SK-N-SH treated with all-trans-retinoic acid at 6 μM for 48 hours (cell line): ENCODE measurements at regions not wholly inside any gene's neighbourhood (a gene's known extent, or its start where the extent isn't known, plus 50 kb on each side); places are given as distances from the start of the nearest gene placed in this dataset.

Experiments
- ATAC-seq: fragments of 200-7000 bp; cut with Tn5 transposase; 3 replicates; pipeline ENCODE4 v1.9.1; 2020; ENCODE audit warnings: mild to moderate bottlenecking, moderate library complexity
- ARNTL ChIP-seq: fragments of 450-650 bp; formaldehyde crosslinking; IDR thresholded peaks from 2 replicates; pipeline ENCODE4 v1.5.0; 2020; ENCODE audit warnings: low read depth, mild to moderate bottlenecking, moderate library complexity, borderline replicate concordance
- BACH2 ChIP-seq: fragments of 250-450 bp; sonication (Bioruptor Pico); IDR thresholded peaks from 2 replicates; pipeline ENCODE4 v1.9.0; 2021; ENCODE audit warnings: mild to moderate bottlenecking, borderline replicate concordance
- CSDC2 ChIP-seq: fragments of 250-450 bp; sonication (Bioruptor Pico); IDR thresholded peaks from 2 replicates; pipeline ENCODE4 v1.5.0; 2020; ENCODE audit warnings: mild to moderate bottlenecking, moderate library complexity
- ESRRG ChIP-seq: fragments of 250-450 bp; sonication (Bioruptor Pico); IDR thresholded peaks from 2 replicates; pipeline ENCODE4 v1.6.1; 2021; ENCODE audit warnings: mild to moderate bottlenecking
- GLIS3 ChIP-seq: fragments of 250-450 bp; sonication (Bioruptor Pico); IDR thresholded peaks from 2 replicates; pipeline ENCODE4 v1.5.0; 2020; ENCODE audit warnings: mild to moderate bottlenecking, moderate library complexity
- ISL1 ChIP-seq: fragments of 250-450 bp; sonication (Bioruptor Pico); IDR thresholded peaks from 2 replicates; pipeline ENCODE4 v2.1.2; 2022; ENCODE audit warnings: mild to moderate bottlenecking, moderate library complexity
- OSR1 ChIP-seq: fragments of 250-450 bp; sonication (Bioruptor Pico); IDR thresholded peaks from 2 replicates; pipeline ENCODE4 v1.8.0; 2022; ENCODE audit warnings: moderate library complexity, mild to moderate bottlenecking, inconsistent platforms
- PPARA ChIP-seq: fragments of 250-450 bp; sonication (Bioruptor Pico); IDR thresholded peaks from 2 replicates; pipeline ENCODE4 v1.5.0; 2020; ENCODE audit warnings: mild to moderate bottlenecking, borderline replicate concordance
- RARB ChIP-seq: fragments of 250-450 bp; sonication (Bioruptor Pico); IDR thresholded peaks from 2 replicates; pipeline ENCODE4 v1.8.0; 2021; ENCODE audit warnings: mild to moderate bottlenecking, moderate library complexity
- SNAI2 ChIP-seq: fragments of 250-450 bp; sonication (Bioruptor Pico); IDR thresholded peaks from 2 replicates; pipeline ENCODE4 v1.5.0; 2020; ENCODE audit warnings: mild to moderate bottlenecking, moderate library complexity
- TCF4 ChIP-seq: fragments of 250-450 bp; sonication (Bioruptor Pico); IDR thresholded peaks from 2 replicates; pipeline ENCODE4 v1.8.0; 2021; ENCODE audit warnings: mild to moderate bottlenecking, moderate library complexity, borderline replicate concordance
- TOX ChIP-seq: fragments of 250-450 bp; sonication (Bioruptor Pico); IDR thresholded peaks from 2 replicates; pipeline ENCODE4 v1.8.0; 2021; ENCODE audit warnings: mild to moderate bottlenecking, moderate library complexity, borderline replicate concordance
- ZC3H10 ChIP-seq: fragments of 250-450 bp; sonication (Bioruptor Pico); IDR thresholded peaks from 2 replicates; pipeline ENCODE4 v1.5.1; 2021; ENCODE audit warnings: mild to moderate bottlenecking, moderate library complexity
- ZFP3 ChIP-seq: fragments of 250-450 bp; sonication (Bioruptor Pico); IDR thresholded peaks from 2 replicates; pipeline ENCODE4 v1.5.0; 2020; ENCODE audit warnings: mild to moderate bottlenecking, moderate library complexity
- ZFP30 ChIP-seq: fragments of 450-650 bp; formaldehyde crosslinking; IDR thresholded peaks from 2 replicates; pipeline ENCODE4 v1.5.0; 2022; ENCODE audit warnings: mild to moderate bottlenecking, moderate library complexity
- ZNF565 ChIP-seq: fragments of 450-650 bp; formaldehyde crosslinking; conservative IDR thresholded peaks from 2 replicates; pipeline ENCODE4 v1.5.0; 2020; ENCODE audit warnings: low read depth, mild to moderate bottlenecking, moderate library complexity
- ZNF70 ChIP-seq: fragments of 450-650 bp; formaldehyde crosslinking; IDR thresholded peaks from 2 replicates; pipeline ENCODE4 v1.5.0; 2020; ENCODE audit warnings: mild to moderate bottlenecking, moderate library complexity
- ZNF8 ChIP-seq: fragments of 450-650 bp; formaldehyde crosslinking; IDR thresholded peaks from 2 replicates; pipeline ENCODE4 v1.5.0; 2020; ENCODE audit warnings: mild to moderate bottlenecking, moderate library complexity
- TF ChIP-seq, protein P1 (sequence below): fragments of 250-450 bp; sonication (Bioruptor Pico); IDR thresholded peaks from 2 replicates; pipeline ENCODE4 v1.8.0; 2021; ENCODE audit warnings: low read depth, mild to moderate bottlenecking, moderate library complexity, borderline replicate concordance
- TF ChIP-seq, protein P2 (sequence below): fragments of 250-450 bp; sonication (Bioruptor Pico); IDR thresholded peaks from 2 replicates; pipeline ENCODE4 v1.5.1; 2021; ENCODE audit warnings: mild to moderate bottlenecking, moderate library complexity
- TF ChIP-seq, protein P3 (sequence below): fragments of 250-450 bp; sonication (Bioruptor Pico); IDR thresholded peaks from 2 replicates; pipeline ENCODE4 v1.8.0; 2020; ENCODE audit warnings: mild to moderate bottlenecking, moderate library complexity, borderline replicate concordance
- TF ChIP-seq, protein P4 (sequence below): fragments of 250-450 bp; sonication (Bioruptor Pico); IDR thresholded peaks from 2 replicates; pipeline ENCODE4 v1.5.1; 2020; ENCODE audit warnings: low read depth, mild to moderate bottlenecking, moderate library complexity
- TF ChIP-seq, protein P5 (sequence below): fragments of 250-450 bp; sonication (Bioruptor Pico); IDR thresholded peaks from 2 replicates; pipeline ENCODE4 v1.5.0; 2020; ENCODE audit warnings: mild to moderate bottlenecking, moderate library complexity

DNA sequence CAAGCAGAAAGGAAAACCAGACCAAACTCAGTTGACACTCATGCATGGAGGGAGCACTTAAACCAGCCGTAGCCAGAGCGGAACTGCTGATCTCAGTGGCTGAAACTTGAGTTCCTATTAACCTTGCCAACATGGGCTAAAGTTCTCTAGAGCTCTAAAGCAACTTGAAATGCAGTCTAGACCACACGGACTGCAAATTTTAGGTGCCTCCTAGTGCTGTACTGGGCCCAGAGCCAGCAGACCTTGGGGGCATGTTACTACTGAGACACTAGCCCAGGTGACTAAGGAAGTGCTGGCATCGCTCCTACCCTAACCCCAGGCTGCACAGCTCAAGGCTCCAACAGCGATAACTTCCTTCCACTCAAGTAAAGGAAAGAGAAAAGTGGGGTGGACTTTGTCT lies 236.5 kb downstream of the AKAIN1 start:
- TF ChIP-seq ESRRG (CRISPR knock-in tag) (no peak), GLIS3 (CRISPR knock-in tag) (no peak), ZNF565 (CRISPR knock-in tag) (no peak), CSDC2 (CRISPR knock-in tag) (no peak), OSR1 (no peak), ZFP3 (no peak), BACH2 (no peak), ZNF8 (CRISPR knock-in tag) (no peak), ZFP30 (CRISPR knock-in tag) (no peak), ZNF70 (CRISPR knock-in tag) (no peak), ISL1 (CRISPR knock-in tag) (no peak)
- TF ChIP-seq, protein P1, sequence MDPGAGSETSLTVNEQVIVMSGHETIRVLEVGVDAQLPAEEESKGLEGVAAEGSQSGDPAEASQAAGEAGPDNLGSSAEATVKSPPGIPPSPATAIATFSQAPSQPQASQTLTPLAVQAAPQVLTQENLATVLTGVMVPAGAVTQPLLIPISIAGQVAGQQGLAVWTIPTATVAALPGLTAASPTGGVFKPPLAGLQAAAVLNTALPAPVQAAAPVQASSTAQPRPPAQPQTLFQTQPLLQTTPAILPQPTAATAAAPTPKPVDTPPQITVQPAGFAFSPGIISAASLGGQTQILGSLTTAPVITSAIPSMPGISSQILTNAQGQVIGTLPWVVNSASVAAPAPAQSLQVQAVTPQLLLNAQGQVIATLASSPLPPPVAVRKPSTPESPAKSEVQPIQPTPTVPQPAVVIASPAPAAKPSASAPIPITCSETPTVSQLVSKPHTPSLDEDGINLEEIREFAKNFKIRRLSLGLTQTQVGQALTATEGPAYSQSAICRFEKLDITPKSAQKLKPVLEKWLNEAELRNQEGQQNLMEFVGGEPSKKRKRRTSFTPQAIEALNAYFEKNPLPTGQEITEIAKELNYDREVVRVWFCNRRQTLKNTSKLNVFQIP (CRISPR knock-in tag), result no peak
- TF ChIP-seq, protein P2, sequence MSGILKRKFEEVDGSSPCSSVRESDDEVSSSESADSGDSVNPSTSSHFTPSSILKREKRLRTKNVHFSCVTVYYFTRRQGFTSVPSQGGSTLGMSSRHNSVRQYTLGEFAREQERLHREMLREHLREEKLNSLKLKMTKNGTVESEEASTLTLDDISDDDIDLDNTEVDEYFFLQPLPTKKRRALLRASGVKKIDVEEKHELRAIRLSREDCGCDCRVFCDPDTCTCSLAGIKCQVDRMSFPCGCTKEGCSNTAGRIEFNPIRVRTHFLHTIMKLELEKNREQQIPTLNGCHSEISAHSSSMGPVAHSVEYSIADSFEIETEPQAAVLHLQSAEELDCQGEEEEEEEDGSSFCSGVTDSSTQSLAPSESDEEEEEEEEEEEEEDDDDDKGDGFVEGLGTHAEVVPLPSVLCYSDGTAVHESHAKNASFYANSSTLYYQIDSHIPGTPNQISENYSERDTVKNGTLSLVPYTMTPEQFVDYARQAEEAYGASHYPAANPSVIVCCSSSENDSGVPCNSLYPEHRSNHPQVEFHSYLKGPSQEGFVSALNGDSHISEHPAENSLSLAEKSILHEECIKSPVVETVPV (CRISPR knock-in tag), result no peak
- TF ChIP-seq, protein P3, sequence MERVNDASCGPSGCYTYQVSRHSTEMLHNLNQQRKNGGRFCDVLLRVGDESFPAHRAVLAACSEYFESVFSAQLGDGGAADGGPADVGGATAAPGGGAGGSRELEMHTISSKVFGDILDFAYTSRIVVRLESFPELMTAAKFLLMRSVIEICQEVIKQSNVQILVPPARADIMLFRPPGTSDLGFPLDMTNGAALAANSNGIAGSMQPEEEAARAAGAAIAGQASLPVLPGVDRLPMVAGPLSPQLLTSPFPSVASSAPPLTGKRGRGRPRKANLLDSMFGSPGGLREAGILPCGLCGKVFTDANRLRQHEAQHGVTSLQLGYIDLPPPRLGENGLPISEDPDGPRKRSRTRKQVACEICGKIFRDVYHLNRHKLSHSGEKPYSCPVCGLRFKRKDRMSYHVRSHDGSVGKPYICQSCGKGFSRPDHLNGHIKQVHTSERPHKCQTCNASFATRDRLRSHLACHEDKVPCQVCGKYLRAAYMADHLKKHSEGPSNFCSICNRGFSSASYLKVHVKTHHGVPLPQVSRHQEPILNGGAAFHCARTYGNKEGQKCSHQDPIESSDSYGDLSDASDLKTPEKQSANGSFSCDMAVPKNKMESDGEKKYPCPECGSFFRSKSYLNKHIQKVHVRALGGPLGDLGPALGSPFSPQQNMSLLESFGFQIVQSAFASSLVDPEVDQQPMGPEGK (CRISPR knock-in tag), result no peak
- TF ChIP-seq, protein P4, sequence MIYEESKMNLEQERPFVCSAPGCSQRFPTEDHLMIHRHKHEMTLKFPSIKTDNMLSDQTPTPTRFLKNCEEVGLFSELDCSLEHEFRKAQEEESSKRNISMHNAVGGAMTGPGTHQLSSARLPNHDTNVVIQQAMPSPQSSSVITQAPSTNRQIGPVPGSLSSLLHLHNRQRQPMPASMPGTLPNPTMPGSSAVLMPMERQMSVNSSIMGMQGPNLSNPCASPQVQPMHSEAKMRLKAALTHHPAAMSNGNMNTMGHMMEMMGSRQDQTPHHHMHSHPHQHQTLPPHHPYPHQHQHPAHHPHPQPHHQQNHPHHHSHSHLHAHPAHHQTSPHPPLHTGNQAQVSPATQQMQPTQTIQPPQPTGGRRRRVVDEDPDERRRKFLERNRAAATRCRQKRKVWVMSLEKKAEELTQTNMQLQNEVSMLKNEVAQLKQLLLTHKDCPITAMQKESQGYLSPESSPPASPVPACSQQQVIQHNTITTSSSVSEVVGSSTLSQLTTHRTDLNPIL (CRISPR knock-in tag), result no peak
- ATAC-seq, result no peak

DNA sequence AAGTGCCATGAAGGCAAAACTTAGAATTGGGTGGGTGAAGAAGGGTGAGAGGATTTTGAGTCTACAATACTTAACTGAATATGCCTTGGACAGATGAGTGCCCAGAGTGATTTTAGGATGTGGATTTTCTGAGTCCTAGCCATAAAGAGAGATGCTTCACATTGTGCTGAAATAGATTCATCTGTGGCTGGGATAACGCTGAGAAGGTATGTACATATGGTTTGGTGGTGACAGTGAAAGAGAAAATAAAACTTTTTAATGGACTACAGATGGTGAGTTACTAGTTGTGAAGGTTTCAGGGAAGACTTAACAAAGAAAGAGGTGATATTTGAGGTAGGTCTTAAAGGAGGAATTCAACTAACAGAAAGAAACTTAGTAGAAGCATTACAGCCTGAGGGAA lies 265.8 kb downstream of the AKAIN1 start:
- TF ChIP-seq, protein P1 (CRISPR knock-in tag), result no peak
- no peak for TF ChIP-seq GLIS3 (CRISPR knock-in tag)
- TF ChIP-seq SNAI2 (CRISPR knock-in tag), result no peak
- no peak for TF ChIP-seq OSR1
- no peak for TF ChIP-seq ZFP3
- no peak for TF ChIP-seq ARNTL (CRISPR knock-in tag)
- no peak for ATAC-seq

DNA sequence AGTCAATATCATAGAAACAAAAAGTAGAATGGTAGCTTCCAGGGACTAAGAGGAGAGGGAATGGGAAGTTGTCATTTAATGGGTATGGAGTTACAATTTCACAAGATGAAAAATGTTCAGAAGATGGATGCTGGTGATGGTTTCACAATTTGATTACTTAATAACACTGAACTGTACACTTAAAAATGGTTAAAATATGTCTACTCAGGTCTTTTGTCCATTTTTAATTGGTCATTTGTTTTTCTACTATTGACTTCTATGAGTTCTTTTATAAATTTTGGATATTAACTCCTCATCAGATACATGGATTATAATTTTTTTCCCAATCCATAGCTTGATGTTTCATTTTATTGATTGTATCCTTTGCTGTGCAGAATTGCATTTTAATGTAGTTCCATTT lies 275.5 kb downstream of the AKAIN1 start:
- ATAC-seq, result no peak
- no peak for TF ChIP-seq BACH2
- TF ChIP-seq SNAI2 (CRISPR knock-in tag), result no peak
- TF ChIP-seq ISL1 (CRISPR knock-in tag), result no peak
- no peak for TF ChIP-seq PPARA (CRISPR knock-in tag)
- no peak for TF ChIP-seq CSDC2 (CRISPR knock-in tag)
- TF ChIP-seq, protein P5, sequence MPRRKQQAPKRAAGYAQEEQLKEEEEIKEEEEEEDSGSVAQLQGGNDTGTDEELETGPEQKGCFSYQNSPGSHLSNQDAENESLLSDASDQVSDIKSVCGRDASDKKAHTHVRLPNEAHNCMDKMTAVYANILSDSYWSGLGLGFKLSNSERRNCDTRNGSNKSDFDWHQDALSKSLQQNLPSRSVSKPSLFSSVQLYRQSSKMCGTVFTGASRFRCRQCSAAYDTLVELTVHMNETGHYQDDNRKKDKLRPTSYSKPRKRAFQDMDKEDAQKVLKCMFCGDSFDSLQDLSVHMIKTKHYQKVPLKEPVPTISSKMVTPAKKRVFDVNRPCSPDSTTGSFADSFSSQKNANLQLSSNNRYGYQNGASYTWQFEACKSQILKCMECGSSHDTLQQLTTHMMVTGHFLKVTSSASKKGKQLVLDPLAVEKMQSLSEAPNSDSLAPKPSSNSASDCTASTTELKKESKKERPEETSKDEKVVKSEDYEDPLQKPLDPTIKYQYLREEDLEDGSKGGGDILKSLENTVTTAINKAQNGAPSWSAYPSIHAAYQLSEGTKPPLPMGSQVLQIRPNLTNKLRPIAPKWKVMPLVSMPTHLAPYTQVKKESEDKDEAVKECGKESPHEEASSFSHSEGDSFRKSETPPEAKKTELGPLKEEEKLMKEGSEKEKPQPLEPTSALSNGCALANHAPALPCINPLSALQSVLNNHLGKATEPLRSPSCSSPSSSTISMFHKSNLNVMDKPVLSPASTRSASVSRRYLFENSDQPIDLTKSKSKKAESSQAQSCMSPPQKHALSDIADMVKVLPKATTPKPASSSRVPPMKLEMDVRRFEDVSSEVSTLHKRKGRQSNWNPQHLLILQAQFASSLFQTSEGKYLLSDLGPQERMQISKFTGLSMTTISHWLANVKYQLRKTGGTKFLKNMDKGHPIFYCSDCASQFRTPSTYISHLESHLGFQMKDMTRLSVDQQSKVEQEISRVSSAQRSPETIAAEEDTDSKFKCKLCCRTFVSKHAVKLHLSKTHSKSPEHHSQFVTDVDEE, result no peak
- no peak for TF ChIP-seq GLIS3 (CRISPR knock-in tag)
- TF ChIP-seq TCF4, result no peak
- no peak for TF ChIP-seq OSR1
- no peak for TF ChIP-seq ZC3H10 (CRISPR knock-in tag)
- no peak for TF ChIP-seq ESRRG (CRISPR knock-in tag)
- no peak for TF ChIP-seq TOX
- TF ChIP-seq, protein P3 (CRISPR knock-in tag), result no peak
- no peak for TF ChIP-seq RARB
- no peak for TF ChIP-seq ZNF8 (CRISPR knock-in tag)
- TF ChIP-seq ARNTL (CRISPR knock-in tag), result no peak
- no peak for TF ChIP-seq ZFP30 (CRISPR knock-in tag)
- no peak for TF ChIP-seq ZNF565 (CRISPR knock-in tag)
- TF ChIP-seq, protein P4 (CRISPR knock-in tag), result no peak
